ENCODE measurements at regions not wholly inside any gene's neighbourhood (a gene's known extent, or its start where the extent isn't known, plus 50 kb on each side); places are given as distances from the start of the nearest gene placed in this dataset.

- TF ChIP-seq CREBBP (IDR thresholded peaks at IDR 0.05; ENCODE audit: low read depth, low read length) (no peak), ZNF212 (CRISPR knock-in tag; IDR thresholded peaks at IDR 0.05) (no peak), SOX6 (IDR thresholded peaks at IDR 0.05) (no peak), ETV6 (IDR thresholded peaks at IDR 0.05; ENCODE audit: borderline replicate concordance in 1 of 2, low read depth in 2 of 2, low read length in 1 of 2) (no peak), ETV6 (CRISPR knock-in tag; IDR thresholded peaks at IDR 0.05; ENCODE audit: borderline replicate concordance) (no peak), SMC3 (conservative IDR thresholded peaks at IDR 0.05; ENCODE audit: insufficient read depth, low read depth, low read length) (peak; percentile 51; the same call in 1 of the 2 replicates)
Measured at GRCh38 chr15:98177966-98178592, 217.6 kb downstream of the ARRDC4 start (continued).

- BruUV-seq (replicated peaks): no TSS peak
- 4% methylated on average over 7 of the region's 7 CpGs for WGBS (ENCODE audit: insufficient coverage, low coverage, missing lambda C conversion rate)
- CTCF ChIA-PET (ENCODE audit: low intra/inter-chr PET ratio): interaction anchor here (1.3 to 1.6 kb wide), 2 partner anchors 270 to 280 kb away, joined by 5 to 9 read pairs; no protein-coding TSS in a partner anchor
- no peaks in the 10 kb centered on the region; a peak in 1 of 5 replicates for H3K27me3 ChIP-seq (ENCODE audit: control insufficient read depth in 2 of 2, insufficient read depth in 2 of 2, low read length in 2 of 2)
- TF ChIP-seq, protein P1, sequence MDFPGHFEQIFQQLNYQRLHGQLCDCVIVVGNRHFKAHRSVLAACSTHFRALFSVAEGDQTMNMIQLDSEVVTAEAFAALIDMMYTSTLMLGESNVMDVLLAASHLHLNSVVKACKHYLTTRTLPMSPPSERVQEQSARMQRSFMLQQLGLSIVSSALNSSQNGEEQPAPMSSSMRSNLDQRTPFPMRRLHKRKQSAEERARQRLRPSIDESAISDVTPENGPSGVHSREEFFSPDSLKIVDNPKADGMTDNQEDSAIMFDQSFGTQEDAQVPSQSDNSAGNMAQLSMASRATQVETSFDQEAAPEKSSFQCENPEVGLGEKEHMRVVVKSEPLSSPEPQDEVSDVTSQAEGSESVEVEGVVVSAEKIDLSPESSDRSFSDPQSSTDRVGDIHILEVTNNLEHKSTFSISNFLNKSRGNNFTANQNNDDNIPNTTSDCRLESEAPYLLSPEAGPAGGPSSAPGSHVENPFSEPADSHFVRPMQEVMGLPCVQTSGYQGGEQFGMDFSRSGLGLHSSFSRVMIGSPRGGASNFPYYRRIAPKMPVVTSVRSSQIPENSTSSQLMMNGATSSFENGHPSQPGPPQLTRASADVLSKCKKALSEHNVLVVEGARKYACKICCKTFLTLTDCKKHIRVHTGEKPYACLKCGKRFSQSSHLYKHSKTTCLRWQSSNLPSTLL (IDR thresholded peaks at IDR 0.05): no peak
- TF ChIP-seq ZFP36 (IDR thresholded peaks at IDR 0.05; ENCODE audit: low read depth, low read length, partially characterized antibody): no peak
- TF ChIP-seq, protein P2, sequence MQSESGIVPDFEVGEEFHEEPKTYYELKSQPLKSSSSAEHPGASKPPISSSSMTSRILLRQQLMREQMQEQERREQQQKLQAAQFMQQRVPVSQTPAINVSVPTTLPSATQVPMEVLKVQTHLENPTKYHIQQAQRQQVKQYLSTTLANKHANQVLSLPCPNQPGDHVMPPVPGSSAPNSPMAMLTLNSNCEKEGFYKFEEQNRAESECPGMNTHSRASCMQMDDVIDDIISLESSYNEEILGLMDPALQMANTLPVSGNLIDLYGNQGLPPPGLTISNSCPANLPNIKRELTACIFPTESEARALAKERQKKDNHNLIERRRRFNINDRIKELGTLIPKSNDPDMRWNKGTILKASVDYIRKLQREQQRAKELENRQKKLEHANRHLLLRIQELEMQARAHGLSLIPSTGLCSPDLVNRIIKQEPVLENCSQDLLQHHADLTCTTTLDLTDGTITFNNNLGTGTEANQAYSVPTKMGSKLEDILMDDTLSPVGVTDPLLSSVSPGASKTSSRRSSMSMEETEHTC (IDR thresholded peaks at IDR 0.05): no peak
- no peak for TF ChIP-seq GATA2 (CRISPR knock-in tag; IDR thresholded peaks at IDR 0.05)
- no peak for TF ChIP-seq CEBPG (CRISPR knock-in tag; IDR thresholded peaks at IDR 0.05)
- TF ChIP-seq CEBPG (tag; conservative IDR thresholded peaks at IDR 0.05 in 1 of 2, IDR thresholded peaks at IDR 0.05 in 1 of 2): no peak
- TF ChIP-seq CEBPB (tag; IDR thresholded peaks at IDR 0.05): no peak
- no peak for TF ChIP-seq FOSL1 (tag; conservative IDR thresholded peaks at IDR 0.05)
- no peak overlapping the region for H2AFZ ChIP-seq (ENCODE audit: low read depth, low read length)
- no peaks in the 10 kb centered on the region for H3K9me1 ChIP-seq (ENCODE audit: control insufficient read depth, insufficient read depth, low read length)
- no peaks in the 10 kb centered on the region for H3K36me3 ChIP-seq (ENCODE audit: control insufficient read depth, insufficient read depth, low read length)
- POLR2A ChIA-PET: interaction anchor here (0.7 to 1.2 kb wide), 3 partner anchors 265 to 269 kb away, joined by 3 read pairs; no protein-coding TSS in a partner anchor
- FAIRE-seq: no peak
- no peak overlapping the region for H3K4me3 ChIP-seq
- H3K4me1 ChIP-seq (replicated peaks in 1 of 2; ENCODE audit: control insufficient read depth in 2 of 2, insufficient read depth in 2 of 2, low read length in 2 of 2): no peaks in the 10 kb centered on the region
- ATAC-seq: no peak
- intact Hi-C loops (cut with micrococcal nuclease) (loop anchor here (1.0 kb wide), 2 partner anchors 270 to 275 kb away; no protein-coding TSS in a partner anchor), in situ Hi-C loops (cut with MboI) (loop anchor here (10.0 kb wide), 1 partner anchor 274 kb away; no protein-coding TSS in a partner anchor)
- no peak overlapping the region for H3K9ac ChIP-seq (ENCODE audit: insufficient read depth in 1 of 2, low read depth in 2 of 2, low read length in 2 of 2)
- H3K27ac ChIP-seq (ENCODE audit: extremely low read depth, low read depth, low read length): no peak overlapping the region
- no peak overlapping the region for H3K4me2 ChIP-seq (ENCODE audit: insufficient read depth, low read length)
- H3K9me3 ChIP-seq (replicated peaks; ENCODE audit: control insufficient read depth, insufficient read depth, low read depth, low read length): no peaks in the 10 kb centered on the region
- H4K20me1 ChIP-seq (replicated peaks; ENCODE audit: control insufficient read depth, insufficient read depth, low read length): no peaks in the 10 kb centered on the region
- no peaks in the 10 kb centered on the region for H3K79me2 ChIP-seq (ENCODE audit: control insufficient read depth, insufficient read depth, low read length)
- no peak for DNase-seq (ENCODE audit: extremely low read depth in 1 of 4, low spot score in 3 of 4)
Measured at GRCh38 chr15:98178861-98179260, 218.4 kb downstream of the ARRDC4 start.
